HuH-7 (cell line): ENCODE measurements at regions not wholly inside any gene's neighbourhood (a gene's known extent, or its start where the extent isn't known, plus 50 kb on each side); places are given as distances from the start of the nearest gene placed in this dataset.
"Not testable (repeated sequence)": the region's sequence is repeated elsewhere in the genome, so short reads cannot be mapped to it uniquely, and the experiment has no call there.

ENCODE experiments used
- DNase-seq: peaks from one replicate; pipeline ENCODE4 v3.0.0; 2011; ENCODE audit warnings: low spot score

DNA sequence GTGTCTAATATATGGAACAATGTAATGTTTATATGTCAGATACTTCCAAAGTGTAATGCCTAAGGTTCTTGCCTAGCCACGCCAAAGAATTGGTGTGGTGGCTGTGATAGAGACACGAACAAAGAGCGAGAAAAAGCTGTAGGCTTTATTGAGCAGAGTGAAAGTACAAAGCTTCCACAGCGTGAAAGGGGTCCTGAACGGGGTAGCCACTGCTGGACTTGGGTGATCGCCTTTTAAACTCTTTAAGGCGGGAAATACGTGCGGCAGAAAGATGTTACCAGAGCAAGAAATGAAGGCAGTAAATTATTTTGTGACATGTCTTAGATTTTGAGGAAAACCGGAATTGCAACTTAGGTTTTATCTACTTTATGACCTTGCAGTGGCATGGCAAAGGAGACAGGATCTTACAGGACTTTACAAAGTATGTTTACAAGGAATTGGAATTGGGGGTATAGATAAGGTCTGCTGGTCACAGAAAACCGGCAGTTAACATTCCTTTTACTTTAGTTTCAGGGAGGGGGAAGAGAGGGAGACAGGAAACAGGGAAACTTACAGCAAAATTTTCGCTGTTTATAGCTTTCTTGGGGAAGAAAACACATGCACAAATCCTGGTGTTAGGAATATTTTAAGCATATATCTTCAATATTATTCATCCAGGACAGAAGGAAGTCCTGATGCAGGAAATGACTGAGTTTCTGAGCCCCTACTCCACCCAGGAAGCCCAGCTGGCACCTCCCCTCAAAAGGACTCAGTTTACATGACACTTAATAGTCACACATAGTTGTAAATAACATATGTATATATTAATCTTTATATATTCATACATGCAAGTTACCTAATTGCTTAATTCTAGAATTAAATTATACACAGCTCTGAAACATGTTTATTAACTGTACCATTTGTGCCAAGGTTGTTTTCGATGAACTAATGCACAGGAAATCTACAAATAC, 421.3 kb upstream of the PABPC4L start:
- not testable (repeated sequence) for DNase-seq

DNA sequence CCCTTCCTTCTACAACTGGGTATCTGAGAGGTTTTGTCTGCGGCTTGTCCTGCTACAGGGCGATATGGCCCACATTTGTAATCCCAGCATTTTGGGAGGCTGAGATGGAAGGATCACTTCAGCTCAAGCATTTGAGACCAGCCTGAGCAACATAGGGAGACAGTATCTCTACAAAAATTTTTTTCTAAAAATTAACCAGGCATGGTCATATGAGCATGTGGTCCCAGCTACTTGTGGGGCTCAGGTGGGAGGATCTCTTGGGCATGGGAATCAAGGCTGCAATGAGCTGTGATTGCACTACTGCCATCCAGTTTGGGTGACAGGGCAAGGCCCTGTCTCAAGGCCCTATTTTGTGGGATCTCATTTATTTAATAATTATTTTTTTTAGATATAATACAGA, 420.6 kb upstream of the PABPC4L start:
- DNase-seq: no peak

DNA sequence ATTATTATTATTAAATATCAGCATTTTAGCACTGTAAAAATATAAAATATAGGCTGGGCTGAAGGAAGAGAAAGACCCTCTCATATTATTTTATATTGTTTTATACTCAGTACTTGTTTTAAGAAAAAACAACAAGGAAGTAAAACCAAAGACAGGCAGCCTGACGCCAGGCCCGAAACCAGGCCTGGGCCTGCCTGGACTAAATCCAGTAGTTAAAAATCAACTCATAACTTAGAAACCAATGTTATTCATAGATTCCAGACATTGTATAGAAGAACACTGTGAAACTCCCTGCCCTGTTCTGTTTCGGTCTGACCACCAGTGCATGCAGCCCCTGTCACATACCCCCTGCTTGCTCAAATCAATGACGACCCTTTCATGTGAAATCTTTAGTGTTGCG, 420.1 kb upstream of the PABPC4L start:
- not testable (repeated sequence) for DNase-seq

- DNase-seq: no peak
Measured at GRCh38 chr4:134610956-134611355, 409.4 kb upstream of the PABPC4L start.

- DNase-seq: no peak
Measured at GRCh38 chr4:134610172-134610571, 408.6 kb upstream of the PABPC4L start.

DNA sequence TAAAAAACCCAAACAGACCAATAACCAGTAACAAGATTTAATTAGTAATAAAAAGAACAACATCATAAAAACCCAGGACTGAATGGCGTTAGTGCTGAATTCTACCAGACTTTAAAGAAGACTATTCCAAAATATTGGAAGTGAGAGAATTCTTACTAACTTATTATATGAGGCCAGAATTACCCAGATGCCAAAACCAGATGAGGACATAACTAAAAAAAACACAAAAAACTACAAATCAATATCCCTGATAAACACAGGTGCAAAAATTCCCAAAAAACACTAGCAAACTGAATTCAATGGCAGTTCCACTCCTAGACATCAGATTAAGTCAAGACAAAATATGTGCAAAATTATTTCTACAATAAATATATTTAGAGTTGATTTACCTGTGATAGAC, 400.1 kb upstream of the PABPC4L start:
- DNase-seq: no peak

GRCh38 chr4:134591326-134591725, 389.7 kb upstream of the PABPC4L start:
- no peak for DNase-seq

GRCh38 chr4:134585972-134586371, 384.4 kb upstream of the PABPC4L start:
- no peak for DNase-seq

DNA sequence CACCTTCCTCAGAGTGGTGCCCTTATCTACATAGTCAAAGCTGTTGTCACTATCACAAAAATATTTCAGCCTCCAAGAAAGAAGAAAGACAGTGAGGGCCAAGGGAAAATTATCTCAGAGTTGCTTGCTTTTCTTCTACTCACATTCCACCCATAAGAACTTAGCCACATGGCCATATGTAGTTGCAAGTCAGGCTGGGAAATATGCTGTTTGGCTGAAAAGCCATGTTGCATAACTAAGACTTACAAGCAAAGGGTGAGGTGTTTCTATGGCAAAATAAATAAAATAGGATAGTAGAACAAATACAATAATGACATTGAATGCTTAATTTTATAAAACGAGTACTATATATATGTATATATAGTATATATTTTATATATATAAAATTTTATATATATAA, 365.9 kb upstream of the PABPC4L start:
- DNase-seq: no peak

- DNase-seq: no peak
Measured at GRCh38 chr4:134560728-134561127, 359.1 kb upstream of the PABPC4L start.

GRCh38 chr4:134552063-134552462, 350.5 kb upstream of the PABPC4L start:
- no peak for DNase-seq

DNA sequence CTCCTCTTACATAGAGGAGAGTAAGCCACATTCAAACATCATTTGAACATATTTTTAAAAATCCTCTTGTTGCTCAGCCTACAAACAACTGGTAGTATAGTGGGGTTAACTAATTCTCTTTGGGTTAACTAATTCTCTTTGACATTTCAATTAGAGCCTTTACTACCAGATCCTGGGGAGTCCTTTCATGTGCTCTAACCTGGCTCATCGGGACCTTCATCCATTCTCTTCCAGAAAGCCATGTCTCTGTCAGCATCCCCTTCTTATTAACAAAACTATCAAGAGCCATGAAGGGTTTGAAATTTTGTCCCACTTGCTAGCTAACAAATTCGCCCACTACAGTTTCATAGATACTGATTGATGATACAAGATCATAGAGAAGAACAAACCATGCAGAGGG, 349.8 kb upstream of the PABPC4L start:
- no peak for DNase-seq

DNA sequence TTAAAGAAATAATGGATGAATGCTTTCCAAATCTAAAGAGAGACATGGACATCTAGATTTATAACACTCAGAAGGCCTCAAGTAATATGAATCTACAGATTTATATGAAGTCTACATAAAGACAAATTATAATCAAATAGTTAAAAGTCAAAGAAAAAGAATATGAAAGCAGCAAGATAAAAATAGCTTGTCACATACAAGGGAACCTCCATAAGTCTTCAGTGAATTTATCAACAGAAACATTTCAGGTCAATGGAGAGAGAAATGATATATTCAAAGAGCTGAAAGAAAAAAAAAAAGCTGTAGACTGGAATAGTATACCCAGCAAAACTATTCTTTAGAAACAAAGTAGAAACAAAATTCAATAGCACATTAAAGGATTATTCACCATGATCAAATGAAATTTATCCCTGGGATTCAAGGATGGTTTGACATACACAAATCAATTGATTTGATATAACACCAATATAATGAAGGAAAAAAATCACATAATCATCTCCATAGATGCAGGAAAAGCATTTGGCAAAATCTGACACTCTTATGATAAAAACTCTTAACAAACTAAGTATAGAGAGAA, 346.6 kb upstream of the PABPC4L start:
- DNase-seq: no peak

GRCh38 chr4:134546279-134546678, 344.7 kb upstream of the PABPC4L start:
- no peak for DNase-seq

- DNase-seq: no peak
Measured at GRCh38 chr4:134544303-134544770, 342.7 kb upstream of the PABPC4L start.

- DNase-seq: no peak
Measured at GRCh38 chr4:134540588-134540987, 339.0 kb upstream of the PABPC4L start.

DNA sequence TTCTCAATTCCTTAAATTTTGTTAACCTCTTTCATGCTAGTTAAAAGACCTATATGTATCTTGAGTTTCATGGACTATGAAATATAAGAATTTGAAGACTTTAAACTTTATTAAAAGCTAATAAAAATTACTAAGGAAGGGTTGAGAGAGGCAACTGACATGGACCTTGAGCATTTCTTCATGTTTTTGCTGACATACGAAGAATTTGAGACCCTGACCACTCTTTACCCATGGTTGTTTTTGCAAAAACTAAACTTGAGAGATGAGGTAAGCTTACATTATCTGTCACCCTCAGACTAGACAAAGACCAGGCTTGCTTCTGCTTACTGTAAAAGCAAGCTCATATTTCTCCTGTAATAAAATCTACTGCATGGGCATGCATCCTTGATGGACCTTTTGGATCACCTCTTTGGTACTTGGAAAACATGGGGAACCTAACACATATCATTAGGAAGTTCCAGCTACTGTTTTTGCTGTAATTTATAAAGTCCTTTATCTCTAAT, 338.2 kb upstream of the PABPC4L start:
- no peak for DNase-seq

DNA sequence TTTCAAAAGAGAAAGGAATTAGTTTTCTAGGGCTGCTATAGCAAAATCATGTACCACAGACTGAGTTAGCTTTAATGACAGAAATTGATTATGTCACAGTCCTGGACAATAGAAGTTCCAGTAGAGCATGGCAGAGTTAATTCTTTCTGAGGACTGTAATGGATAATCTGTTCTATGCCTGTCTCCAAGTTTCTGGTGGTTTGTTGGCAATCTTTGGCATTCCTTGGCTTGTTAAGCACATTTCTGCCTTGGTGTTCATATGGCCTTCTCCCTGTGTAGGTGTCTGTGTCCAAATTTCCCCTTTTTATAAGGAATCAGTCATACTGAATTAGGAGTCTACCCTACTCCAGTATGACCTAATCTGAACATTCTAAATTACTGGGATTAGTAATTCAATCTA, 336.1 kb upstream of the PABPC4L start:
- no peak for DNase-seq

DNA sequence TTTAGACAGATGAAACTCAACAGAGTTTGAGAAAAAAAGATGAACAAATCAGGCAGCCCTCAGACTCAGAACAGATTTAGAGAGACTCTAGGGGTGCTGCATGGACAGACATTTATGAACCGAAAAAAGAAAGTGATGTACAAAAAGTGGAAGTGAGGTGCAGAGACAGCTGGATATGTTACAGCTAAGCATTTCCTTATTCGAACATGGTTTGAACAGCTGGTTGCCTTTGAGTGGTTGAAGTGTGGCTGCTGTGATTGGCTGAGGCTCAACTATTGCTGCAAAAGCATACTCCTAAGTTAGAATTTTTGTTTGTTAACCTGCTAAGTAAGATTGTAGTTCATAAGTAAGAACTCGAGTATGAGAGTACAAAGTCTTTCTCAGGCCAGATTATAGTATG, 331.5 kb upstream of the PABPC4L start:
- DNase-seq: no peak

GRCh38 chr4:134531013-134531412, 329.4 kb upstream of the PABPC4L start:
- no peak for DNase-seq

DNA sequence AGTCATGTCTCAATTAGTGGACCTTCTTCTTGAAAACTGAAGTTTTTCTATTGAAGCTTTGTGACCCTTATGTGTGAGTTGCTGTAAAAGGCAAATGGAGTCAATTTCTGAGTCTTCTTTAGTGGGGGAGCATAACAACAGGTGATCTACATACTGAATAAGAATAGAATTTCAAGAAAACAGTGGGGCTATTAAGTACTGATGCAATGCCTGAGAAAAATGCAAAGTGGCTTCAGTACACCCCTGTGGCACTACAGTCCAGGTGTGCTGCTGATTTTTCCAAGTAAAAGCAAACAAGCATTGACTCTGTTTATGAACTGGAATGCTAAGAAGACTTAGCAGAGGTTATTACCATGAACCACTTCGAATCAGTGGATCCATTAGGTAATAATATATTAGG, 328.0 kb upstream of the PABPC4L start:
- no peak for DNase-seq

- DNase-seq: no peak
Measured at GRCh38 chr4:134518574-134519217, 317.1 kb upstream of the PABPC4L start.

DNA sequence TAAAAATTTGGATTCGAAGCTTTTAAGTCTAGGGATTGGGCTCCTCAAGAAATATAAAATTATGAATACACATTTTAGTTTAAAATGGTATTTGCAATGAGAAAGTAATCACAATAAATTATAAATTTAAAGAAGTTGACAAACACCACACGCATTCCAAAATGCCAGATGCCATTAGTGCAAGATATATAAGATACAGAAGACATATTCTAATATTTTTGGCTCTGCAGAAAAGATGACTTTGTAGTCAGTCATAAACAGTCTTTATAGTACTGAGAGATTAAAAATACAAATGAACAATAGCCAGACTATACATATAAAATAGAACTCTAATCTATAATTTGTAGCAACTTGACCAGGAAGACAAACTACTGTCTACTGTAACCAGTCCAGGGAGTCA, 309.0 kb upstream of the PABPC4L start:
- DNase-seq: no peak
